WTC11 (cell line): ENCODE measurements at regions not wholly inside any gene's neighbourhood (a gene's known extent, or its start where the extent isn't known, plus 50 kb on each side); places are given as distances from the start of the nearest gene placed in this dataset.

Experiments used
- AFF4 ChIP-seq: sonication (generic); formaldehyde crosslinking; IDR thresholded peaks from 2 replicates; pipeline ENCODE4 v1.8.1; 2023; ENCODE audit warnings: mild to moderate bottlenecking, missing genetic modification reagents, borderline replicate concordance
- CTCF ChIP-seq: fragments of 200-600 bp; IDR thresholded peaks from 2 replicates; pipeline ENCODE4 v1.8.0; 2022; ENCODE audit warnings: antibody characterized with exemption
- E2F1 ChIP-seq: sonication (generic); formaldehyde crosslinking; IDR thresholded peaks from 2 replicates; pipeline ENCODE4 v1.8.0; 2022; ENCODE audit warnings: mild to moderate bottlenecking, missing genetic modification reagents

GRCh38 chr4:156536661-156537060, 434.9 kb downstream of the PDGFC start:
- TF ChIP-seq CTCF: no peak
- TF ChIP-seq AFF4: no peak
- TF ChIP-seq E2F1 (CRISPR knock-in tag): no peak
